Ramos (cell line): ENCODE measurements at regions not wholly inside any gene's neighbourhood (a gene's known extent, or its start where the extent isn't known, plus 50 kb on each side); places are given as distances from the start of the nearest gene placed in this dataset.

ENCODE experiments used
- in situ Hi-C: fragments of 300-500 bp; cut with MboI; formaldehyde crosslinking; loops from one replicate; pipeline ENCODE4 v1.14.3; 2022; ENCODE audit warnings: low sequenced_read_pairs; ENCODE audit not compliant: unreplicated experiment

- in situ Hi-C loops: no loop called here
These were observed 279.1 kb upstream of the PITRM1 start for GRCh38 chr10:3451516-3452172.

DNA sequence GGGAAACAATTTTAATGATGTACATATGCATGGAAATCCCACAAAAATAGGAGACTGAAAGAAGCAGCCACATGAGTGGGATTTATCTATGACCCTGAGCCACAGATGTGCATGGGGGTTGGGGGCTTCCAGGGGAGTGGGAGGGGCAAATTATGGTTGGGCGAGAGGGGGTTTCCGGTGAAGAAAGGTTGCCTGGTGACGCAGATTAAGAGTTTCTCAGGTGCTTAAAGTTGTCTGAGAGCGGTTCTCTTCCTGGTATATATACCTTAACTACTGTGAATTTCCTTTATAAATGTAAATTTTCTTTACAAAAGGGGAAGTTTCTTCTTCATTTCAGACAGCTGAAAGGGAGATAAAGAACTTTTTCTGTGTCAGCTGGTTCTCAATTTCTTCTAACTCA is 273.6 kb upstream of the PITRM1 start:
- in situ Hi-C loops: no loop called here

DNA sequence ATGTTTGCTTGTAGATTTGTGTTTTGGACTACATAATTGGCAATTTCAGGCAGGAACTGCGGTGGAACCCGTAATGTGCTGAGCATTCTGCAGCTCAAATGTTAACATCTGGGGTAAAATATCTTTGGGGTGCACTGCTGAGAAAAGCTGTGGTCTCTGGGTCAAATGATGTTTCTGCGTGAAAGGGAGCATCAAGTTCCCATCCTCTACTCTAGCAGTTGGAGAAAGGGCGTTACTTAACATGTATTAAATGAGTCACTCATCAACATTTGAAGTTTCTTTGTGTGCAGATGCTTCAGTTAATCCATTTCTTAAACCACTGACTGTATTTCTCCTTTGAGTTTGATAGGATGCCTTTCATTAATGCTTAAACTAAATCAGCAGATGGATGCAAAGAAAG is 273.1 kb upstream of the PITRM1 start:
- in situ Hi-C loops: no loop called here

DNA sequence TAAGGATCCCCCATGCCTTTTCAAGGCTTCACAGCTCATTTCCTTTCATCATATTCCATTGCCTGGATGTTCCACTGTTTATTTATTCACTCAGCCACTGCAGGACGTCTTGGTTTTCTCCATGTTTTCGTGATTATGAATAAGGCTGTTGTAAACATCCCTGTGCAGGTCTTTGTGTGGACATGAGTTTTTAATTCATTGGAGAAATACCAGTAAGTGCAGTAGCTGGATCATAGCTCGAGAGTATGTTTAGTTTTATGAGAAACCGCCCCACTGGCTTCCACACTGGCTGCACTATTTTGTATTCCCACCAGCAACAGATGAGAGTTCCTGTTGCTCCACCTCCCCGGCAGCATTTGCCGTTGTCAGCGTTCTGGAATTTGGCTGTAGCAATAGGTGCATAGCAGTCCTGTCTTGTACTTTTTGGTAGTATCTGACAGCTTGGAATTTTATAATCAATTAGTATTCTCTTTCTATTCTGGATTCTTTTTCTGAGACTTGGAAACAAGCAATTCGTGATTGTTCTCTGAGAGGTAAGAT is 269.9 kb upstream of the PITRM1 start:
- in situ Hi-C loops: no loop called here

- in situ Hi-C loops: no loop called here
These were observed 266.6 kb upstream of the PITRM1 start for GRCh38 chr10:3439183-3439582.

- in situ Hi-C loops: no loop called here
These were observed 266.0 kb upstream of the PITRM1 start for GRCh38 chr10:3438606-3439005.

GRCh38 chr10:3435671-3436070 is 263.1 kb upstream of the PITRM1 start:
- in situ Hi-C loops: no loop called here

- in situ Hi-C loops: no loop called here
These were observed 261.4 kb upstream of the PITRM1 start for GRCh38 chr10:3433988-3434387.

GRCh38 chr10:3433131-3433530 is 260.5 kb upstream of the PITRM1 start:
- in situ Hi-C loops: no loop called here

DNA sequence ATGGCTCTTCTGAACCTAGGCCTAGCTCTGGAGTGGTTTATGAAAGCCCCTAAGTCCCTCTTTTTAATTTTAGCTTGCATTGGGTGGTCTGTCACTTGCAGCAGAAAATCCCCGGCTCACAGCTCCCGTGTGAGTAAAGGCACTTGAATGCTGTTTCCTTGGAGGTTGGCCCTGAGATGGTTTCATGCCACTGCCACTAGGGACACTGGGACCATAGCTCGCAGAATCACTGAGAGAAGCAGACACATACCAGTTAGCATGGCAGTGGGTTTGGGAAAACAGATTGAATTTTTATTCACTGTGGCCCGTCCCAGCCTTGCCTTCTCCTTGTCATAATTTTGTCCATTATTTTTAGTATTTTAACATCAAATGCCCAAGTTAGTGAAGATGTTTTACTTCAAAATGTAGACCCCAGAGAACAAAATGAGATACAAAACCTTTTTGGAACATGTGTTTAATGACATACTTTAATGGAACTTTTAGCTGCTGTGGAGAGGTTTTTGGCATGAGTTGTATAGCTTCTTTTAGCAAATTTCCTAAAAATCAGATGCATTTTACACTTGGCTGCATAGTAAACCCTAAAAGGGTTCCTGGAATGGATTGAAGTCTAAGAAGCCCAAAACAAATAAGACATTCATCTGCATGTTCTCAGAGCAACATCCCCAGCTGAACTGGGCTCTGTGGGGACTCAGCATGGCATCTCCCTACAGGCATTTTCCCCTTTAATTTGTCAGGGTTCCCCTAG is 259.7 kb upstream of the PITRM1 start:
- in situ Hi-C loops: no loop called here

- in situ Hi-C loops: no loop called here
These were observed 257.9 kb upstream of the PITRM1 start for GRCh38 chr10:3430501-3430900.

GRCh38 chr10:3429676-3430075 is 257.1 kb upstream of the PITRM1 start:
- in situ Hi-C loops: no loop called here

DNA sequence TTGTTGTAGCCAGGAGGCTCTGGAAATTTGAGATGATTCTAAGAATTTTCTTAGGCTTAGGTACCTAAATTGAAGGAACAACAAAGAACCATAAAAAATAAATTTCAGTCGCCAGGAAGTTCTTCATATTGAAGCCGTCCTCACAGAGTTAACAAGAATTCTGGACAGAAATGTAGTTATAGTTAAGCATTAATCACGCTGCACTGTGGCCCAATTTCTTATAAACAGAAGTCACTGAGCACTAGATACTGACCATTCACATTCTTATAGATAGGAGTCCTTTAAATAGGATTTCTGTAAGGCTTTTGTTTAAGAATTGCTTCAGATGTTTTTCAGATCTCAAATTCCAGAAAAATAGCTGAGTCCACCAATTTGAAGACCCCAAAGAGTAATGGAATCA is 256.2 kb upstream of the PITRM1 start:
- in situ Hi-C loops: no loop called here

DNA sequence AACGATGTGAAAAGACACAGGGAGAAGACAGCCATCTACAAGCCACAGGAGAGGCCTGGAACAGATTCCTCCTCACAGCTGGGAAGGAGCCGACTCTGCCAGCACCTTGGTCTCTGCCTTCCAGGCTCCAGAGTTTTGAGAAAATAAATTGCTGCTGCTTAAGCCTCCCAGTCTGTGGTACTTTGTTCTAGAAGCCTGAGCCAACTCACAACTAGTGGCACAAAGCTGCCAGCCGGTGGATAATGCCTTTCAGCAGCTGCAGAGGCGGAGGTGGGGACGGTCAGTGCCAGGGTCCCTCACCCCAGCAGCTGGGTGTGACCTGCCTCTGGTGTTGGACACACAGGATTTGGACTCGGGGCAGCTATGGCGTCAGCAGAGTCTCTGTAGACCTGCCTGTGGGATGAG is 255.4 kb upstream of the PITRM1 start:
- in situ Hi-C loops: no loop called here

GRCh38 chr10:3427347-3427746 is 254.8 kb upstream of the PITRM1 start:
- in situ Hi-C loops: no loop called here

GRCh38 chr10:3426190-3426845 is 253.7 kb upstream of the PITRM1 start:
- in situ Hi-C loops: no loop called here

DNA sequence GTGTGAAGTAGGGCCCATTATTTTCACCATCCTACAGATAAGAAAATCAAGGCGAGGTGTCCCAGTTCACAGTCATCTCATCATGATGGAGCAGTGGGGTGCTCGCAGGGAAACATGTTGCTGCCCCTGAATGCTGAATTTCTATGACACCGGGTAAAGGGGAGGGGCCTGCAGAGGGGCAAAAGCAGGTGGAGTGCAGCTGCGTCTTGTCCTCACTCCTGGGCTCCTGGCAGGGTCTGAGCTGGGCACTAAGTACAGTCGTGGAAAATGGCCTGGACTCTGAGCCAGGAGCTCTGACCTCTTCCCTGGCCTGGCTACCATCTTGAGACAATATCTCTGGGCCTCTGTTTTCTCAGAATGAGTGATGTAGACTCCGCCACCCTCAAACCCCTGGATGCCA is 253.1 kb upstream of the PITRM1 start:
- in situ Hi-C loops: no loop called here

DNA sequence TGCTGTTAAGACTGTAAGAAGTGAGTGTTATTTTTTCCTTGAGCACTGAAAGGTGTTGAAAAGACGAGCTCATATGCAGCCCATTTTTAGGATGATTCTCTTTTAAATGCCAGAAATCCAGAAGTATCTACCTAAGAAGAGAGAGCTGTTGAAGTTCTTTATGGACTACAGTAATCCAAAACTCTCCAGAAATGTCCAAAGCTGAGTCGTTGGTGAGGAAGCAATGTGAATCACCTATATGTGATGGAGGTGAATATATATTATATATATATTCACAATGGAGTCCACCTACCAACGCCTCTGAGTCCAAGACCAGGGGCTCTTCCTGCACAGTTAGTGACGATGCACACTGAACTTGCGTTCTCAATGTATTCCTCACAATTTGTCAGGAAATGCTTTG is 252.7 kb upstream of the PITRM1 start:
- in situ Hi-C loops: no loop called here

GRCh38 chr10:3424111-3424851 is 251.7 kb upstream of the PITRM1 start:
- in situ Hi-C loops: no loop called here

DNA sequence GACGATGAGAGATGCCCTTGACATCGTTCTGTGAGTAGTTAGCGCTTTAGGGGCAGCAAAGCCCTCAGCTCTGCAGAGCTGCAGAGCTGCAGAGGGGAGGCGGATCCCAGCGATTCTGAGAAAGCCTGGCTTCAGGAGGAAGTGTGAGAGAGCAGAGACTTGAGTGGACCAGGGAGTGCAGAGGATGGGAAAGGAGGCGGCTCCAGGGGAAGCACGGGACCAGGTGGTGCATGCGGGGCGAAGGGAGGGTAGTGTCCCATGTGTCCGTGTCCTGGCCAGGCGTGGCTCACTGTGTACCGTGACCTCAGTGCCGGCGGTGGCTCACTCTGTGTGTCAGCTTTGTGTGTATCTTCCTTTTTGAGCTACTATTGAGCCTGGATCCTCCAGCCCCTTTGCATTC is 250.8 kb upstream of the PITRM1 start:
- in situ Hi-C loops: no loop called here

DNA sequence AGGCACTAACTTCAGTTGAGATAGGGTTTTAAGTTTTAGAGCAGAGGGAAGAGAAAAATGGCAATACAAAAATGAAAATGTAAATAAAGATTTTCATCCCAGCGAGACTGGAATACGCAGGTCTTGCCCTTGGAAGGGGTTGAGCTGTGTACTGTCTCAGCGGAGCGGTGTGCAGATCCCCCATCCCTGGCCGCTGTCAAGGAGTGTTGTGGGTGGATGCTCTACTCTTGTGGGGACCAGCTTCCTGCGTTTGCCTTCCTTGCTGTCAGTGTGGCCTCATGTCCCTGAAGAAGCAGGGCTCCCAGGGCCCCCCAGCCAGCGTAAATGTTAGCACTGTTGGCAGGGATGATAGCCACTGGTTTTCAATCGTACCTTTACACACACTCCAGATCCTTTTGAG is 249.7 kb upstream of the PITRM1 start:
- in situ Hi-C loops: no loop called here
